ENCODE measurements at regions not wholly inside any gene's neighbourhood (a gene's known extent, or its start where the extent isn't known, plus 50 kb on each side); places are given as distances from the start of the nearest gene placed in this dataset.
"Not testable (repeated sequence)": the region's sequence is repeated elsewhere in the genome, so short reads cannot be mapped to it uniquely, and the experiment has no call there.

GRCh38 chr11:71154261-71154805 lies 98.0 kb downstream of the SHANK2 start:
- H3K27ac ChIP-seq (ENCODE audit: low read depth, low read length): no peak overlapping the region
- Mint-ChIP-seq H3K4me1 (peaks cover 26% of the 10 kb centered on the region), H3K27me3 (ENCODE audit: insufficient read depth) (peaks cover 13% of the 10 kb centered on the region), H3K36me3 (ENCODE audit: low read depth) (no peaks in the 10 kb centered on the region), H3K9me3 (peaks cover 3% of the 10 kb centered on the region), H3K4me3 (no peak overlapping the region), H3K27ac (no peak overlapping the region)
- TF ChIP-seq CTCF (conservative IDR thresholded peaks at IDR 0.05): no peak
- H3K4me1 ChIP-seq (ENCODE audit: control insufficient read depth, insufficient read depth, low read length): peaks cover 2% of the 10 kb centered on the region
- H3K36me3 ChIP-seq (ENCODE audit: control insufficient read depth, insufficient read depth, low read length): no peaks in the 10 kb centered on the region
- no peaks in the 10 kb centered on the region for H3K9me3 ChIP-seq (ENCODE audit: control insufficient read depth, low read length)
- DNase-seq: peak; percentile 17
- 86 to 96% methylated on average over 3 to 9 of the region's 11 CpGs for WGBS, 2 experiments (ENCODE audit: insufficient coverage in 1 of 2, insufficient read length in 1 of 2)
- no peak overlapping the region for H3K4me3 ChIP-seq (ENCODE audit: low read length)
- H3K9ac ChIP-seq (ENCODE audit: extremely low read depth, low read length, poor library complexity, severe bottlenecking): no peak overlapping the region
- H3K27me3 ChIP-seq (ENCODE audit: control insufficient read depth, insufficient read depth, low read length, poor library complexity, severe bottlenecking): no peaks in the 10 kb centered on the region

GRCh38 chr11:71153005-71153390 lies 99.4 kb downstream of the SHANK2 start:
- peaks cover 8% of the 10 kb centered on the region for H3K27me3 Mint-ChIP-seq (ENCODE audit: insufficient read depth)
- DNase-seq: peak; percentile 66

GRCh38 chr11:71152312-71153004 lies 99.9 kb downstream of the SHANK2 start:
- Mint-ChIP-seq H3K4me1 (peaks cover 26% of the 10 kb centered on the region), H3K27ac (peak overlapping the region; percentile 83), H3K4me3 (peak overlapping the region; percentile 39)
- H3K9me3 Mint-ChIP-seq; H3K27me3 Mint-ChIP-seq (ENCODE audit: insufficient read depth); H3K27ac ChIP-seq (ENCODE audit: low read depth, low read length); H3K36me3 Mint-ChIP-seq (ENCODE audit: low read depth); H3K36me3 ChIP-seq (ENCODE audit: control insufficient read depth, insufficient read depth, low read length); H3K9me3 ChIP-seq (ENCODE audit: control insufficient read depth, low read length); H3K27me3 ChIP-seq (ENCODE audit: control insufficient read depth, insufficient read depth, low read length, poor library complexity, severe bottlenecking); H3K4me1 ChIP-seq (ENCODE audit: control insufficient read depth, insufficient read depth, low read length); DNase-seq; H3K9ac ChIP-seq (ENCODE audit: extremely low read depth, low read length, poor library complexity, severe bottlenecking): not testable (repeated sequence)
- peak overlapping the region; percentile 65 for H3K4me3 ChIP-seq (ENCODE audit: low read length)
- WGBS, 2 experiments (ENCODE audit: insufficient coverage in 1 of 2, insufficient read length in 1 of 2): 75 to 77% methylated on average over 4 to 15 of the region's 15 CpGs

More at GRCh38 chr11:71153005-71153390, 99.4 kb downstream of the SHANK2 start:
- Histone ChIP-seq H3K36me3 (ENCODE audit: control insufficient read depth, insufficient read depth, low read length) (no peaks in the 10 kb centered on the region), H3K27ac (ENCODE audit: low read depth, low read length) (no peak overlapping the region), H3K4me1 (ENCODE audit: control insufficient read depth, insufficient read depth, low read length) (peaks cover 2% of the 10 kb centered on the region), H3K9ac (ENCODE audit: extremely low read depth, low read length, poor library complexity, severe bottlenecking) (no peak overlapping the region), H3K4me3 (ENCODE audit: low read length) (peak overlapping the region; percentile 65), H3K9me3 (ENCODE audit: control insufficient read depth, low read length) (no peaks in the 10 kb centered on the region), H3K27me3 (ENCODE audit: control insufficient read depth, insufficient read depth, low read length, poor library complexity, severe bottlenecking) (no peaks in the 10 kb centered on the region)
- no peak for TF ChIP-seq CTCF (conservative IDR thresholded peaks at IDR 0.05)
- Mint-ChIP-seq H3K36me3 (ENCODE audit: low read depth) (no peaks in the 10 kb centered on the region), H3K4me1 (peaks cover 26% of the 10 kb centered on the region), H3K27ac (peak overlapping the region; percentile 79), H3K4me3 (peak overlapping the region; percentile 39), H3K9me3 (peaks cover 3% of the 10 kb centered on the region)
- 11 to 17% methylated on average over 7 to 15 of the region's 15 CpGs for WGBS, 2 experiments (ENCODE audit: insufficient coverage in 1 of 2, insufficient read length in 1 of 2)
